Erythroblast (primary cell): ENCODE measurements at regions not wholly inside any gene's neighbourhood (a gene's known extent, or its start where the extent isn't known, plus 50 kb on each side); places are given as distances from the start of the nearest gene placed in this dataset.

Experiments used
- GATA1 ChIP-seq: IDR thresholded peaks from 2 replicates; pipeline ENCODE4 v1.6.1; 2011; ENCODE audit warnings: low read depth, mild to moderate bottlenecking, control low read depth, low read length, moderate library complexity
- POLR2A ChIP-seq: IDR thresholded peaks from 2 replicates; pipeline ENCODE4 v1.6.1; 2011; ENCODE audit warnings: mild to moderate bottlenecking, low read length

- TF ChIP-seq POLR2A (no peak), GATA1 (no peak)
These were observed 73.9 kb upstream of the MC2R start for GRCh38 chr18:13989199-13989598.
